ENCODE measurements at regions not wholly inside any gene's neighbourhood (a gene's known extent, or its start where the extent isn't known, plus 50 kb on each side); places are given as distances from the start of the nearest gene placed in this dataset.

- Mint-ChIP-seq H3K27ac (ENCODE audit: unreplicated experiment) (no peak overlapping the region), H3K36me3 (ENCODE audit: low read depth, unreplicated experiment) (no peaks in the 10 kb centered on the region), H3K27me3 (ENCODE audit: unreplicated experiment) (no peaks in the 10 kb centered on the region), H3K9me3 (ENCODE audit: unreplicated experiment) (no peaks in the 10 kb centered on the region), H3K4me1 (ENCODE audit: unreplicated experiment) (no peaks in the 10 kb centered on the region), H3K4me3 (ENCODE audit: unreplicated experiment) (no peak overlapping the region)
- no peak for TF ChIP-seq CTCF (IDR thresholded peaks at IDR 0.05; ENCODE audit: unreplicated experiment)
- no peak for DNase-seq (ENCODE audit: low spot score)
Measured at GRCh38 chr15:91710080-91710698, 143.3 kb upstream of the SLCO3A1 start.

GRCh38 chr15:91711384-91712033 lies 142.0 kb upstream of the SLCO3A1 start:
- Mint-ChIP-seq H3K4me3 (ENCODE audit: unreplicated experiment) (no peak overlapping the region), H3K4me1 (ENCODE audit: unreplicated experiment) (no peaks in the 10 kb centered on the region)

GRCh38 chr15:91712286-91712685 lies 141.2 kb upstream of the SLCO3A1 start:
- H3K4me3 Mint-ChIP-seq (ENCODE audit: unreplicated experiment) = no peak overlapping the region
- H3K27me3 Mint-ChIP-seq (ENCODE audit: unreplicated experiment) = no peaks in the 10 kb centered on the region
- no peaks in the 10 kb centered on the region for H3K36me3 Mint-ChIP-seq (ENCODE audit: low read depth, unreplicated experiment)
- DNase-seq (ENCODE audit: low spot score) = no peak
- no peak for TF ChIP-seq CTCF (IDR thresholded peaks at IDR 0.05; ENCODE audit: unreplicated experiment)
- H3K9me3 Mint-ChIP-seq (ENCODE audit: unreplicated experiment) = no peaks in the 10 kb centered on the region
- no peak overlapping the region for H3K27ac Mint-ChIP-seq (ENCODE audit: unreplicated experiment)
- H3K4me1 Mint-ChIP-seq (ENCODE audit: unreplicated experiment) = no peaks in the 10 kb centered on the region

More at GRCh38 chr15:91711384-91712033, 142.0 kb upstream of the SLCO3A1 start:
- H3K27me3 Mint-ChIP-seq (ENCODE audit: unreplicated experiment) = no peaks in the 10 kb centered on the region
- H3K9me3 Mint-ChIP-seq (ENCODE audit: unreplicated experiment) = no peaks in the 10 kb centered on the region
- H3K36me3 Mint-ChIP-seq (ENCODE audit: low read depth, unreplicated experiment) = no peaks in the 10 kb centered on the region
- no peak for DNase-seq (ENCODE audit: low spot score)
- no peak for TF ChIP-seq CTCF (IDR thresholded peaks at IDR 0.05; ENCODE audit: unreplicated experiment)
- no peak overlapping the region for H3K27ac Mint-ChIP-seq (ENCODE audit: unreplicated experiment)

GRCh38 chr15:91716536-91716935 lies 137.0 kb upstream of the SLCO3A1 start:
- TF ChIP-seq CTCF (IDR thresholded peaks at IDR 0.05; ENCODE audit: unreplicated experiment) = no peak
- Mint-ChIP-seq H3K4me3 (ENCODE audit: unreplicated experiment) (no peak overlapping the region), H3K36me3 (ENCODE audit: low read depth, unreplicated experiment) (no peaks in the 10 kb centered on the region), H3K9me3 (ENCODE audit: unreplicated experiment) (no peaks in the 10 kb centered on the region), H3K27ac (ENCODE audit: unreplicated experiment) (no peak overlapping the region), H3K27me3 (ENCODE audit: unreplicated experiment) (peaks cover 1% of the 10 kb centered on the region), H3K4me1 (ENCODE audit: unreplicated experiment) (no peaks in the 10 kb centered on the region)
- no peak for DNase-seq (ENCODE audit: low spot score)

- peaks cover 1% of the 10 kb centered on the region for H3K27me3 Mint-ChIP-seq (ENCODE audit: unreplicated experiment)
- no peaks in the 10 kb centered on the region for H3K4me1 Mint-ChIP-seq (ENCODE audit: unreplicated experiment)
- no peaks in the 10 kb centered on the region for H3K36me3 Mint-ChIP-seq (ENCODE audit: low read depth, unreplicated experiment)
- no peak overlapping the region for H3K4me3 Mint-ChIP-seq (ENCODE audit: unreplicated experiment)
- no peak for TF ChIP-seq CTCF (IDR thresholded peaks at IDR 0.05; ENCODE audit: unreplicated experiment)
- H3K27ac Mint-ChIP-seq (ENCODE audit: unreplicated experiment) = no peak overlapping the region
- H3K9me3 Mint-ChIP-seq (ENCODE audit: unreplicated experiment) = no peaks in the 10 kb centered on the region
- DNase-seq (ENCODE audit: low spot score) = no peak
Measured at GRCh38 chr15:91717811-91718210, 135.7 kb upstream of the SLCO3A1 start.
